ACHN (cell line): ENCODE measurements at regions not wholly inside any gene's neighbourhood (a gene's known extent, or its start where the extent isn't known, plus 50 kb on each side); places are given as distances from the start of the nearest gene placed in this dataset.
"Not testable (repeated sequence)": the region's sequence is repeated elsewhere in the genome, so short reads cannot be mapped to it uniquely, and the experiment has no call there.

ENCODE experiments used
- DNase-seq: peaks from one replicate; pipeline ENCODE4 v3.0.0-alpha.2; 2015
- in situ Hi-C: cut with HindIII; loops from 2 replicates; pipeline ENCODE4 v1.10.0; 2017; ENCODE audit warnings: low sequenced_read_pairs, low pct_ligation_motif_present, low pct_unique_long_range_greater_than_20kb

GRCh38 chrX:56114437-56114787 is 117.7 kb upstream of the KLF8 start:
- in situ Hi-C loops = no loop called here
- DNase-seq = no peak

GRCh38 chrX:56120242-56120641 is 111.9 kb upstream of the KLF8 start:
- in situ Hi-C loops = no loop called here
- no peak for DNase-seq

GRCh38 chrX:56125946-56126345 is 106.2 kb upstream of the KLF8 start:
- no peak for DNase-seq
- in situ Hi-C loops = no loop called here

- in situ Hi-C loops = no loop called here
Measured at GRCh38 chrX:56130031-56130430, 102.1 kb upstream of the KLF8 start.

GRCh38 chrX:56130436-56130835 is 101.7 kb upstream of the KLF8 start:
- DNase-seq = peak; percentile 16
- in situ Hi-C loops = no loop called here

More at GRCh38 chrX:56130031-56130430, 102.1 kb upstream of the KLF8 start:
- no peak for DNase-seq

GRCh38 chrX:56164135-56164534 is 68.0 kb upstream of the KLF8 start:
- in situ Hi-C loops, DNase-seq: not testable (repeated sequence)
